Ureter (tissue), 1 donor: ENCODE measurements at regions not wholly inside any gene's neighbourhood (a gene's known extent, or its start where the extent isn't known, plus 50 kb on each side); places are given as distances from the start of the nearest gene placed in this dataset.
"Not testable (repeated sequence)": the region's sequence is repeated elsewhere in the genome, so short reads cannot be mapped to it uniquely, and the experiment has no call there.

Experiments
- DNase-seq: peaks from one replicate; pipeline ENCODE4 v3.0.0-alpha.2; 2020; ENCODE audit warnings: low spot score
- donor health status: DM: yes; HTN: yes; CAD: no.

DNA sequence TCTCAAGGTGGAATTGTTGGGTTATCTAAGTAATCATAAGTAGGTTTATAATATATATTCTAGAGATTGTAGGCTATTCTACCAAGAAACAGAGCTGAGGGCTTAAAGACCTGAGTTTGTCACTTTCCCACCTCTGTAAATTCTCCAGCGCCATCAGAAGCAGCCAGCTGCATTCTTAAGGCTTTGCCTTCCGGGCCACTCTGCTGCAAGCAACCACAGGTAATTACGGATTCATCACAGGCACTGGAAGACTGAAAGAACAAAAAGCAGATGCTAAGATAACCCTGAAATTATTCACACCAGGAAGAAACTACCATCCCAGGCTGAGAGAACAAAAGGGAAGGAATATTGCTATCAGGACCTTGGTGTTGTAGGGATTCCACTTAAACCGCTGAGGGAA lies 137.8 kb upstream of the JCAD start:
- DNase-seq = no peak

DNA sequence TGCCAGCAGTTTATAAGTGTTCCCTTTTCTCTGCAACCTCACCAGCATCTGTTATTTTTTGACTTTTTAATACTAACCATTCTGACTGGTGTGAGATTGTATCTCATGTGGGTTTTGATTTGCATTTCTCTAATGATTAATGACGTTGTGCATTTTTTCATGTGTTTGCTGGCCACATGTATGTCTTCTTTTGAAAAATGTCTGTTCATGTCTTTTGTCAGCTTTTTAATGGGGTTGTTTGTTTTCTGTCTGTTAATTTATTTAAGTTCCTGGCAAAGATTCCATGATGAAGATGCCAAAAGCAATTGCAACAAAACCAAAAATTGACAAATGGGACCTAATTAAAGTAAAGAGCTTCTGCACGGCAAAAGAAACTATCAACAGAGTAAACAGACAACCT lies 137.2 kb upstream of the JCAD start:
- DNase-seq = not testable (repeated sequence)

GRCh38 chr10:30192846-30193608 lies 133.6 kb upstream of the JCAD start:
- no peak for DNase-seq

DNA sequence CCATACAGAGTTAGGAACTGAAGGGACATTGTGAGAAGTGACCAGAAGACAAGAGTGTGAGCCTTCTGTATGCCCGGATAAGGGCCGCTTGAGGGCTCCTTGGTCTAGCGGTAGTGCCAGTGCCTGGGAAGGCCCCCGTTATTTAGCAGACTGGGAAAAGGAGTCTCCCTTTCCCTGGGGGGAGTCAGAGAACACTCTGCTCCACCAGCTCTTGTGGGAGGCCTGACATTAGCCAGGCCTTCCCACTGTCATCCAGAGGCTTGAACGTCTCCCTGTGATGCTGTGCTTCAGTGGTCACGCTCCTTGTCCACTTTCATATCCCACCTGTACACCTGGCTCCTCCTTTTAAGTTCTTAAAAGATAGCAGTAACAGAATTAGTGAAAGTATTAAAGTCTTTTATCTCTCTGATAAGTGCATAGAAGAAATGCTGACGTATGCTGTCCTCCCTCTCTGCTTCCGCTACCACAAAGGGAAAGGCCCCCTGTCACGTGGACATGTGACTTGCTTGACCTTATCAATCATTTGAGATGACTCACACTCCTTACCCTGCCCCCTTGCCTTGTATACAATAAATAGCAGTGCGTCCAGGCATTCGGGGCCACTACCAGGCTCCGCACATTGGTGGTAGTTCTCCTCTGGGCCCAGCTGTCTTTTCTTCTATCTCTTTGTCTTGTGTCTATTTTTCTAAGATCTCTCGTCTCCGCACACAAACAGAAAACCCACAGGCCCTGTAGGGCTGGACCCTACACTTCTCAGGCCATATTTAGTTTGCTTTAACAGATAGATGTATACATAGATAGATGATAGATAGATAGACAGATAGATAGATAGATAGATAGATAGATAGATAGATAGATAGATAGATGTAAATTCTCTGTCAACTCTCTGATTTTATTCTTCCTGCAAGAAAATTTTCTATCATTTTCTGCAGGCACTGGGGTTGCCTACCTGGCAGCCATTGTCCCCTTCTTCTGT lies 131.5 kb upstream of the JCAD start:
- DNase-seq = no peak

DNA sequence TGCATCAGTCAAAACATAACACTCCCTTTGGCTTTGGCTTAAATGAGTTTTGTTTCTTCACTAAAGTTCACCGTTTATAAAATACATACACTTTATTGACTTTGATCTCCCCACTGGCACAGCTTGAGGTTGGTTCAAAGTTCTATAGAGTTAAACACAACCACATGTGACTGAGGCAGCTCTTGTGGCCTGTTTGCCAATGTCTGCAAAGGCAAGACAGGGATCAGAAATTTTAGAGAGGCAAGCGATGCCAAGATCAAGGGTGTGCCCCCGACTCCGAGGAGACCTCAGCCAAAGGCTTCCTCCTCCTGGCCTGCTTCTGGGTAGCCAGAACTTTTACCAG lies 129.8 kb upstream of the JCAD start:
- DNase-seq = no peak

DNA sequence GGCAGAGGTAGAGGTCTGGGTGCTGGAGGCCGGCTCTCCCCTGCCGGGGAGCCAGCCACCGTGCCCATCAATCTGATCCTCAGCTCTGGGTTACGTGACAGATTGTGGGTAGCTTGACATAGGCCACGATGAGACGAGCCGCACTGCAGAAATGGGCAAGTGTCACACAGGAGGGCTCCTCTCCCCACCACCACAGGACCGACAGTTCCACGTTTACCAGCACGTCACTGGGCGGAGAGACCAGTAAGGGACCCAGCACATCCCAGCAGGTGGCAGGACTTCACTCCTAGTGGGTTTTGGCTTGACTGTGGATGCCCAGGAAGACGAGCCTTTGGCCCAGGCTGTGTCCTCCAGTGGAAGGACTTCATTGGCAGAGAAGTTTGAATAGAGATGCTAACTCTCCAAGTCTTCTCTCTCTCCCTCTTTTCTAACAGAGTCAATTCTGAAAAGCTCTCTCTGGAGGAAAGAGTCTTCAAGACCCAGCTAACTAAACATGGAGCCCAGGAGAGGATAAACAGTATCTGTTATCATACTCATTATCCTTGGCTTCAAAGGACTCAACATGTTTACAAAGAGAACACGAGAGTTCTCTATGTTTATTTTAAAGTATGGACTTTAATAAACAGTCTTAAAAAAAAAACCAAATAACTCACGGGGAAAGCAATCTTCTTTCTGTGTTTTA lies 129.3 kb upstream of the JCAD start:
- DNase-seq = no peak

- no peak for DNase-seq
These were observed 128.7 kb upstream of the JCAD start for GRCh38 chr10:30188101-30188500.

GRCh38 chr10:30187010-30187409 lies 127.6 kb upstream of the JCAD start:
- no peak for DNase-seq

DNA sequence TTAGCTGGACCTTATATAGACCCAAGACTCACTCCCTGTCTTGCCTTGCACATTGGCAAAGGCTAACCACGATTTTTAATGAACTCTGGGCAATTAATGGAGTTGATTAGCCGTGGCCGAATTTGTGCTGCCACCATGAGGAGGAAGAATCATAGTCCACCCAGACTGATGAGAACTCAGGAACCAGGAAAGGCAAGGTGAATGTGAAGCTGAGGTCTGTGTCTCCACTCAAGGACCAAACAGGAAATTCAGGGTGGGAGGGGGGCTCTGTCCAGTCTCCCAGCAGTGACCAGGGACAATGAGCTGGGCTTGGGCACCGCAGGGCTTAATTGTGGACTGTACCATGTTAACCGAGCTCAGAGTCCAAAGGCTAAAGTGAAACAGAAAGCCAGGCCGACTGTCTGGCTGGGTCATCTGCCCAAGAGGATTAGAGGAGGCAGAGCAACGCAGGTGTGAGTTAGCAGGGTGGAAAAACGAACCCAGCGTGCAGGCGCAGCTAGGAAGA lies 127.0 kb upstream of the JCAD start:
- DNase-seq = no peak

DNA sequence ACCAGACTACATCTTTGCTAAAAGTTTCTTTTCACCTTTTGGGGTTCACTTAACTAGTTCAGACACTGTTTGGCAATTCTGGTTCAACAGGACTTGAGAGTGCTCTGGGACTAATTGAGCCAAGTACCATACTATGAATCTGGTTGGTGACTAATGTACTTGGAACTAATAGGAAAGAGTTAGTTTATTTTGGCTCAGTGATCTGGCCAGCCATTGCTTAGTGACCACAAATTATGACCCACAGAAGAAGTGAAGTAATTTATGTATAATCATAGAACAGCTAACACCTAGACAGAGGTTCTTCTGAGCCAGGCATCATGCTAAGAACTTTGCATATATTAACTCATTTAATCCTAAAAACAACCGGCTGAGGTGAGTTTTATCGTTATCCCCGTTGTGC lies 126.5 kb upstream of the JCAD start:
- no peak for DNase-seq

DNA sequence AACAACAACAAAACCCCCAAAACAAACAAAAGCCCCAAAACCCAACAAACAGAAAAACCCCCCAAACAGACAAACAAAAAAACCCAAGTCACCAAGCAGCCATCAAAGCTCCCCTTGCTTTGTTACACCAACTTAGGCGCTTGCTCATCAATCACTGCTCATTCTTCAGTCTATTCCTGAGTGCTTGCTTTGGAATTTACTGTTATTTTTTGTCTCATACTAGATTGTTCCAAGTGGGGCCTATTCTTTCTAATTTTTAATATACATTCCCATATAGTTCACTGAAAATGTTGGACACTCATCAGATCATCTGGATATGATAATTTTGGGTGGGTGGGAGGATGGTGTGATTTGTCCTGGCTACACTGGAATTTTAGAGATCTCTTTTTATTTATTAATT lies 126.0 kb upstream of the JCAD start:
- DNase-seq = no peak

DNA sequence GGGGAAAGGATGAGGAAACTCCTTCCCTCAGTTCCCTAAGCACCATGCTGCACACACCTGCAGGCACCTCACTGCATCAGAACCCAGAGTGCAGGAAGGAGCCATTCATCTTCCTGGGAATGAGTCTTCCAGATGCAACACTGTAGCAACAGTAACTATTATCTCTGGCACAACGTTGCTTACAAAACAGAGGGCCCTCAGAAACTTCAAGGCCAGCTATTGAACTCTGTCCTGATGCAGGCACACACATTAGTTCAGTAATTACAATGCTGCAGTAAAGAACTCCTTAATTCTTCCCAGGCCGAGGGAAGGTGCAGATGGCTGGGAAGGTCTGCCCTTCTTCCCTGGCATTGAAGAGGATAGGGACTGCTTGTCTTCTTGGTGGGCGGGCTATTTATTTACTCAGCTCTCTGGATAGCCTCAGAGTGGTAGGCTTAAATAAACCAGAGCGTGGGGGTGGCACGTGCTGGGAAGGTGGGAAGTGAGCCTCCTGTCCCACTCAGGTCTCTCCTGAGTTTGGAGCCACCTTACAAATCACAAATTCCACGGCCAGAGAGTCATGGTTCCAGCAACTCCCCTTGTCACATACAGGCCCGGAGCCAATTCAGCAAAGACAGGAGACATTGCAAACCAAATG lies 125.1 kb upstream of the JCAD start:
- DNase-seq = no peak

GRCh38 chr10:30183055-30183402 lies 123.6 kb upstream of the JCAD start:
- no peak for DNase-seq

DNA sequence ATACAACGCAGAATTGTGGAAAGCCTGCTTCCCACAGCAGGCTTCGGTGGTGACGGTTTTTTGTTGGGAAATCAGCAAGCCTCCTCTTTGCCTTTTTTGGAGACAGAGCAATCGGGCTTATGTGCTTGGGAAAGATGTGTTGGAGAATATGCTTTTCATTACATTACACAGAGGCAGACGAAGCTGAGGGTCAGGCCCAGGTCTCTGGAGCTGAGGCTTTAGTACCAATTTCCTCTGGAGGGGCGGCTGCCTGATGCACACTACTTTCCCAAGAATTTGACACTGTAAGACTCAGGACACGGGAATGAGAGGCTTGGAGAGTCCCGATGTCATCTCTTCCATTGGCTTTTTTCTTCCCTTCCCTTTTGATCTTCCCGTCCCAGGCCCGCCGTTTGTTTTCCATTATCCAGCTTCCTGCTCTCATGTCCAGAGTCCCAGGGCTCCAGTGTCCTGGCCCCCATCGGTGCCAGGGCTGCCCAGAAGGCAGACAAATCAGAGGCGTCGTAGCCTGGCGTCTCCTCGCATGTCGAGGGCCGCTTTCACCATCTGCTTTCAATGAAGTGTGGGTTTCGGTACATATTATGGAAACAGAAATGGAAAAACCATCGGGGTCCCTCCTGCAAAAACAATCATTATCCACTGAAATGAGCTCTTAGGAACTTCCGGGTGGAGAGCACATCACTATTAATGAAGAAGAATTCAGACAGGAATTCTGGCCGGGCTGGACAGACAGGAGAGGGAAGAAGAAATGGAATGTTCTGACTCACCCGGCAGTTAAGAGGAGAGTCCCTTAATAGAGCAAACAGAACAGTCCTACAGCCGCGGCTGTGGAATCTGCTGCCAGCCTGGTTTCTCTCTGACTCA lies 123.0 kb upstream of the JCAD start:
- no peak for DNase-seq

- no peak for DNase-seq
These were observed 119.1 kb upstream of the JCAD start for GRCh38 chr10:30178356-30178964.

- DNase-seq = no peak
These were observed 117.6 kb upstream of the JCAD start for GRCh38 chr10:30176776-30177533.

DNA sequence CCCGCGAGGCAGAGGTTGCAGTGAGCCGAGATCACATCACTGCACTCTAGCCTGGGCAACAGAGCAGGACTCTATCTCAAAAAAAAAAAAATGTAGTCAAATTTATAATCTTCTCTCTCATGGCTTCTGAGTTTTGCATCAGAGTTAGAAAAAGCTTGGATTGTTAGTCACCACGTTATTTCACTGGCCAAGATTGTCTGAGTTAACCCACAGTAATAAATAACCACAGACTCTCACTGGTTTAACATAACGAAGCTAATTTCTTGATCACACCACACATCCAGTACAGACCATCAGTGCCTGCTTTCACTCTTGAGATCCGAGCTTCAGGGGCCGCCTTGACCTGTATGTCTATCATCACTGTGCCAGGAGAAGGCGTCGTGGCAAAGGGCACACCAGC lies 116.8 kb upstream of the JCAD start:
- DNase-seq = no peak

GRCh38 chr10:30172673-30173072 lies 113.3 kb upstream of the JCAD start:
- no peak for DNase-seq

DNA sequence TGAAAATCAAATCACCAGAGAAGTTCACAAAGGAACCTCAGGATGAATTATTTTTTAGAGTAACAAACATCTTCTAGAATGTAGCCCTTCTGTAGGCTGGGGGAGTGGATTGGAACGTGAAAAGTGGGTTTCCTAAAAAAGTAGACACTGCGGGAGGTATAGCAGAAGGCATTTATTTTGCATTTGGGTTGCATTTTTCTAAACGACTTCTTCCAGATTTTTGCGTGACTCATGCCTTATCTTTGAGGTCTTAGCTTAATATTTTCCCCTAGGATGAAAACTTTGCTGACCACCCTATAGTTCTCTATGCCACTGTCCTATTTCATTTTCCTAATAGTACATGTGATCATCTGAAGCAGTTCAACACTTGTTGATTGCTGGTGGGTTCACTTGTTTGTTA lies 112.7 kb upstream of the JCAD start:
- DNase-seq = no peak

GRCh38 chr10:30171601-30172000 lies 112.2 kb upstream of the JCAD start:
- DNase-seq = no peak
